ENCODE measurements at regions not wholly inside any gene's neighbourhood (a gene's known extent, or its start where the extent isn't known, plus 50 kb on each side); places are given as distances from the start of the nearest gene placed in this dataset.

DNA sequence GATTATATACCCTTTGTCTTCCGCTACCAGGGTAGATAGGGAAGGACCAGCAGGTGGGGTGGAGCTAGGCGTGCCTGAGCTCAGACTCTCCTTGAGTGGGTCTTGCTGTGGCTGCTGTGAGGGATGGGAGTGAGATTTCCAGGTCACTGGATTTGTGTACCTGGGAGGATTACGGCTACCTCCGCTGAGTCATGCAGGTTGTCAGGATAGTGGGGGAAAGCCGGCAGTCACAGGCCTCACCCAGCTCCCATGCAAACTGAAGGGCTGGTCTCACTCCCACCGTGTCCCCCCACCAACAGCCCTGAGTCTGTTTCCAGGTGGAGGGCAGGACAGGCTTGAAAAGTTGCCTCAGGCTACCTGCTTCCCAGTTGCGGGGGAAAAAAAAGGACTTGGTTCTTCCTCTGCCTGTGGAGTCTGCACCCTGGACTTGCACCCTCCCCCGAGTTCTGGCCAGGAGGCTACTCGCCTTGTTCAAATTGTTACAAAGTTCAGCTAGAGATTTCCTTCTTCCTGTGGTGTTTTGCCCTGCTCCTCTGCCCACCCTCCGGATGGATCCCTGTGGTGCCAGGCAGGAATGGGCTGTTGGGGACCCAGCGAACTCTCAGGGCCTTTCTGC, 268.3 kb downstream of the VAPA start:
- no peak for DNase-seq

DNA sequence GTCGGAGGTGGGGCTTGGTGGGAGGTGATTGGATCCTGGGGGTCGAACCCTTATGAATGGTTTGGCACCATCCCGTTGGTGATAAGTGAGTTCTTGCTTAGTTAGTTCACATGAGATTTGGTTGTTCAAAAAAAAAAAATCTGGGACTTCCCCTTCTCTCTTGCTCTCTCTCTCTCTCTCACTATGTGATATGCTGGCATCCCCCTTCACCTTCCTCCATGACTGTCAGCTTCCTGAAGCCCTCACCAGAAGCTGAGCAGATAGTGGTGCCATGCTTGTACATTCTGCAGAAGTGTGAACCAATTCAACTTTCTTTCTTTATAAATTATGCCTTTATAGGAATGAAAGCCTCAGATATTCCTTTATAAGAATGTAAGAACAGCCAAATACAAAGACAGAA, 269.7 kb upstream of the APCDD1 start:
- DNase-seq, result no peak

DNA sequence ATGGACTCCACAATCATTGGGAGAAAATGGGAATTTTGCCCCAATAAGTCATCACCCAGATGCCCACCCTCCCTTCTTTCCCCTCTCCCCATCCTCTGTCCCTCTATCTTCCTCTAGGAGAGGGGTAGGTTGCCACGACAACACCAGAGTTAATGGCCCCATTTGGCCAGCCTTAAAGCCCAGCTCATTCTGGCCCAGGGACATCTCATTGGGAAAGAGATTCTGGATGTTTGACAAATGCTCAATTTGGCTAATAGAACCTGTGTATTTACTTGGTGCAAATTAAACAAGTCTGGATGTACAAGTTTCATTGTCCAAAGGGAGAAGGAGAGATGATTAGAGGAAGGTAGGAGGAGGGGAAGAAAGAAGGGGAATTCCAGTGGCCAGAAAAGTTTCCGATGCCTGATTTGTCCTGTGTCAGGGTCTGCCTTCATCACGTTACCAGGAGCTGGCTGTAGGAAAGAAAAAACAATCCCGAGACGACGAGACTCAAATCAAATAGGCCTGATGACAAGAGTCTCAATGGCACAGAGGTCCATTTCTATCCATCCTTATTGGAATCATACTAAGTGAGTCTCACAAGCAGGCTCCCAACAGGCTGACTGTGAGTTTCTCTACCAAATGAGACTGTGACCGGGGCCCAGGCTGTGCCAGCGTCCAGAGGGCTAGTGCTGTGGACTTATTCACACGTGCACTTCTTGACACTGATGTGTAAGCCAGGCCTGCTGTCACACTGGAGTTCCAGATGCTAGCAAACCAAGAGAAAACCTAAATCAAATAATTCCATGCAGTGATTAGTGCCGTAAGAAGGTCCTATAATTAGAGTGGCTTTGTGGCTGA, 265.2 kb upstream of the APCDD1 start:
- no peak for DNase-seq

DNA sequence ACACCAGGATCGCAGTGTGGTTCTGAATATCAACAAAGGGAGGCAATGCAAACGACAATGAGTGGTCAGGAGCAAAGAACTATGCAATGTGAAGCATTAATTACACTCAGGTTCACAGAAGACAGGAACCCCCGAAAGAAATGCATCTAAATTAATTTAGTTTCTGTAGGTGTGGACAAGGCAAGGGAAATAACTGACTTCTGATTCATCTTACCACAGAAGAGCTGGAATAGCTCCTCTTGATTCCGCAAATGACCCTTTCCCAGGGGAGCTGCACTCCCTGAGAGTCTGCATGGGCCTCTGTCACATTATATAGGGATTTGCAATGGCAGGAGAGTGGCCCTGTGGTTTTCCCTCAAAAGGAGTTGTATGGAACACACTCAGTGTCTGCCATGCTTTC, 263.9 kb upstream of the APCDD1 start:
- no peak for DNase-seq

DNA sequence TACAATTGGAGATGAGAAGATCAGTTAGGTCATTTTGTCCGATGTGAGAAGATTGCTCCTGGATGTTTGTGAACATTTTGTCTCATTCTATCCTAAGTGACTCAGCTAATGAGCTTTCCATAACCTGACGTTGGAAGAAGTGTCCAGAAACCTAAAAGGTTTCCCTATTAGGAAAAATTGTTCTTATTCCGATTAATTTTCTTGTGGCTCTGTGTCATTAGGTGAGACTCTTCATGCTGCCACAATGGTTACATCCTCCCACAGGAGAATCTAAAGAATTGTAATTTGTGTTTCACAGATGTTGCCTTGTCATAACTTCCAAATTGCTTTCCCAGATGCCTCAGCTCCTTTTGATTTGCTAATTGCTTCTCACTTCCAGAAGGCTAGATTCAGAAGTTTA, 261.0 kb upstream of the APCDD1 start:
- no peak for DNase-seq

DNA sequence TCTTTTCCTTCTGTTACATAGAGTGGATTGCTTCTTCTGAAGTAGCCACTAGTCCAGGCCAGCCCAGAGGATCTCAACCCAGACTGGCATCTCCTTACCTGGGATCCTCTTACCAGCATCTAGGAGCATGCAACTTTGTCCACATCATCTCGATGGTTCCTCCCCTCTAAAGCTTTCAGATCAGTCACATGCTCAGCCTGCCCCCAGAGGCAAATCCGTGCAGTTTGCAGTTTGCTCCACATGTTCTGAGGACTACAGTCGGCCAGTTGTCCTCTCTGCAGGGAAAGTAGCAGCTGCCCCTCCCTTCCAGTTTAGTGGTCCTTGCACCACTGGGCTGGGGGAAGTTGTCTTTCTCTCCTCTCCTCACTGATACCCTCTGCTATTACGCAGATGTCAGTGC, 259.8 kb upstream of the APCDD1 start:
- no peak for DNase-seq

DNA sequence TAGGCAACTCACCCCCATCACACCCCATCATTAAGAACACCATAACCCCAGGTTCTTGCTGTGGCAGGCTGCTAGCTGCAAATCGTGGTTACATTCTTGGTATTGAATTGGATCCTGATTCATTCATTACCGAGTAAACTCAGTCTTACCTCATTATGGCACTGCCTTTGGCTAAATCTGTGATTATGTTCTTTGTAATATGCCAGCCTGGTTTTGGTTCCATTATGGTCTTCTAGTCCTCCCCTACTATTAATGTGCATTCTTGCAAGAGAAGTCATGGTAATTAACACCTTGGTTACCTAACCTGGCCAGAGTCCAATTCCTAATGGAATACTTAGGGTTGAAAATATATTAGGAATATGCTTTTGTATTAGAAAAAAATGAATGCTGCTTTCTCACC, 258.9 kb upstream of the APCDD1 start:
- no peak for DNase-seq

DNA sequence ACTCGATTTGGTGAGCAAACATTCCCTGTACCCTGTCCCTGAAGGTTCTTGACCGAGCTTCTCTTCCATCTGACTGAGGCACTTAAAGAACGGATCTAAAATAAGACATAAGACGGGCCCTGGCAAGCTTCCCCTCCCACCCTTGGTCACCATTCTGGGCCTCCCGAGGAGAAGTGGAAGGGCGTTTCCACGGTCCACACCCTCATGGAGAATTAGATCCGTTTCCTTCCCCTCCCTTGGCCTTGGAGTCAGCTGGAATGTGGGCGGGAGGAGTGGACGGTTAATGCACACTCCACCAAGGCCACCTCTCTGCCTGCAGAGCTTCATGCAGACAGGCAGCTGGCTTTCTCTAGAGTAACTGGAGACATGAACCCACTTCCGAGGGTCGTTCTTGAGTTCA, 257.3 kb upstream of the APCDD1 start:
- DNase-seq, result no peak

DNA sequence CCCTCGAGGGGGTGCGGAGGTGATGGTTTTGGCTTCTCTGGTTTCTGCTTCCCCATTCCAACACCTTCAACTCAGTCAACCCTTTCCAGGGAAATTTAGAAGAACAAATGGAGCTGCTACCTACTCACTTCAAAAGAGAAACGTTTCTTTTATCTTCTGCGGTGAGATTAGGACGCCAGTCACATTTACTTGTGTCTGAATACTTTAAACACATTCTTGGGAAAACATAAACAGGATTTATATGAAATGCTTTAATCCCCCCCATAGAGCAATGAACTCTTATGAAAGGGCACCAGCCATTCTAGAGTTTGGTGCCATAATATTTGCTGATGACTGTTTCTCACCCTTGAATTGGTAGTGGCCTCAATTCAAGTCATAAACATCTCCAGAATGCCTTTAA, 253.2 kb upstream of the APCDD1 start:
- no peak for DNase-seq

DNA sequence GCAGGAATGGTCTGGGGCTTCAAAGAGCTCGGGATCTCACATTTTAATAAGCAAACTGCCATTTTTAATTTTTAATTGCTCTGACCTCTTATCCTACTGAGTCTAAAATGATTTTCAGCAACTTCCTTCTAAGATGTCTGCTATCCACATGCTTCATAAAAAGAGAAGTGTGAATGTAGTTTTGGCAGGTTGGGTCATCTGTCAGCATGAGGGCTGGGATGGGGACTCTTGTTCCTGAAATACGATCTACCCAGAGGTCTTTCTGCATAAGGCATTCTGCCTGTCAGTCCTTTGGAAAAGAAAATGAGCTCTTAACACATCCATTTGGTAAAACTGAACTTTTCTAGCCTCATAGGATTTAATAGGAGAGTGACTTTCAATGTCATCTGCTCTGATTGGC, 252.8 kb upstream of the APCDD1 start:
- no peak for DNase-seq

DNA sequence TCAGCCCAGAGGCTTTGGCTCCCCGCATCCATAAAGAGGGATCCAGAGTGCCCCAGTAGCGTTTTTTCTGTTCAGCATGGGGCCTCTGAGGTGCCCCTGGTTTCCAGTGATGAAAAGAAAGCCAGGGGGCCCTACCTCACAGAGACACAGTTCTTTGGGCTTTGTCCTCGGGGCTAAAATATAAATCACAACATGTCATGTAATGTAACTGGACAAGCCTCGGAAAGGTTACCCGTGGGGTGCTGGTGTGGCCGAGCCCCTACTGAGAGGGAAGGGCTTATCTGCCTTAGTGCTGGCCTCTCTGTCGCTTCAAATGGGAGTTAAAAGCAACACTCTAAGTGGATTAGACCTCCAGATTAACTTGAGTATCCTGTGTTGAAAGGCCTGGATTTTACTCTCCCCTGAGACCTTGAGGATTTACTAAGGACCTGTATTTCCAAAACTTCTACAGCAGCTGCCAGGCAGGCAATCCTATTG, 251.6 kb upstream of the APCDD1 start:
- no peak for DNase-seq

DNA sequence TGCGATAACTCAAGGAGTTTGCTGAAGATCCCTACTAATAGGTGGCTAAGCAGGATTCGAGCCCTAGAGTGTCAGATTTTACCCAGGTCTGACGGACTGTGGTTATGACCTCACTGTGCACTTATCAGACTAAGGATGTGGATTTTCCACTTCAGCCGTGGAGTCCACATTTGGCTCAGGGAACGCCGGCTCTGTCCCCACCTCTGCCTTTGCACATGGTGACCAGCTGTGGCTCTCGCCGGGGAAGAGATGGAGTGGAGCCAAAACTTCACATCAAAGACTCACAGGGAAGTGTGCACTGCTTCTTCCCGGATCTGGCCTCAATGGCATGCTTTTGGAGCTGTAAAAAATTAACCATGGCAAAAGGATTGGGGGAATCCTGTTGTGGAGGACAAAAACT, 249.3 kb upstream of the APCDD1 start:
- no peak for DNase-seq

DNA sequence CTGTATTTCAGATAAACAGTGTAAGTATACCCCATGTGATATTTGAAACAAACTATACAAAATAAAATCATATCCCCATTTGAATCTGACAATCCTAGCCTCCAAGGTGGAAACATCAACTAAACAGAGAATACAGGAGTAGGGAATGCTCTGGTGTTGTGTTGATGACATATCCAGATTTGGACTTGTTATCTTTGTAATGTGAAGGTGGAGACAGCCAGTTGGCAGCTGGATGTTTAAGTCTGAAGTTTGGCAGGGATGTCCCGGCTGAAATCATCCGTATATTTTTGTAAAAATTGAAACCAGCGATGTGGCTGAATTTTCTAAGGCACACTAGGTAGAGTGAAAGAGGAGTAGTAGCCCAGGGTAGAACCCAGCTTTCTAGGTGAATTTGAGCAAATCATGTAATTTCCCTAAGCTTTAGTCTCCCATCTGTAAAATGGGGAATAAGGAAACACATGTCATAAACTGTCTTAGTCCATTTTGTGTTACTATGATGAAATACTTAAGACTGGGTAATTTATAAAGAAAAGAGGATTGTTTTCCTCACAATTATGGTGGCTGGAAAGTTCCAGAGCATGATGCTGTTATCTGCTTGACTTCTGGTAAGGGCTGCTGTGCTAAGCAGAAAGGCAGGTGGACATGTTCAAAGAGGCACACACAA, 246.6 kb upstream of the APCDD1 start:
- DNase-seq, result no peak

DNA sequence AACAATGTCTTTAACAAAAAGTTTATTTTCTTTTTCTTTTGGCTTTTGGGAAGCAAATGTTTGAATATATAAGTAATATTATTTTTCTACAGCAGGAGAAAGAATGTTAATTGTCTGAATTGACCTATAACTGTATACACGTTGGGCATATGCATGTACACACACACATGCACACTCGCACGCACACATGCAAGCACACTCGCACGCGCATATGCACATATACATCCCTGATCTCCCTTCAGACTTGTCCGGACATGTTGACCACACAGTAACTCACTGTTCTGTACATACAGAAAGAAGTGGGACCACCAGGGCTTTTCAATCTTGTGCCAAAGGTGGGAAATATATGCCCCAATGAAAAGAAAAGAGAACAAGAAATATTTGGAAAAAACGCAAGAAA, 245.1 kb upstream of the APCDD1 start:
- no peak for DNase-seq

DNA sequence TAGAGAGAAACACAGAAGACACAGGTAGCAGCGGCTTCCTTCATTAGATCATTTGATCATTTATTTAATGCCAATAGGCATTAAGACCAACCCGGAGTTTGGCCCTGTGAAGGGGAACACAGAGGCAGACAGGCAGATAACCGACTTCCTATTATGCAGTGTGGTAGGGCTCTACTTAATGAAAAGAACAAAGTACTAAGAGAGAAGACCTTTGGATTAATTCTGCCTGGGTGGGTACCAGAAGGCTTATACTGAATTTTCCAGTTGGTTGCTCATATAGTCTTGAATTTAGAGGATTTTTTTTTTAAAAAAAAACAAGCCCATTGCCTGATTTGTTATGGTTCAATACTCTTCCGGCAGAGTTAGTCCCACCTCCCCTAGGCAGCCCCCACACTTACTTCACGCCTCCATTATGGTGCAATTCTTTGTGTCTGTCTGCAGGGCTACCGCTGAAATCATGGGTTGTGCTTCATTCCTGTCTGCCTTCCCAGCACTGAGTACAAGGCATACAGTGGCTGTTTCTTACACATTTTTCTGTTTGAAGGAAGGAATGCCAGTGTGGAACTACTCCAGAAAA, 244.3 kb upstream of the APCDD1 start:
- no peak for DNase-seq

DNA sequence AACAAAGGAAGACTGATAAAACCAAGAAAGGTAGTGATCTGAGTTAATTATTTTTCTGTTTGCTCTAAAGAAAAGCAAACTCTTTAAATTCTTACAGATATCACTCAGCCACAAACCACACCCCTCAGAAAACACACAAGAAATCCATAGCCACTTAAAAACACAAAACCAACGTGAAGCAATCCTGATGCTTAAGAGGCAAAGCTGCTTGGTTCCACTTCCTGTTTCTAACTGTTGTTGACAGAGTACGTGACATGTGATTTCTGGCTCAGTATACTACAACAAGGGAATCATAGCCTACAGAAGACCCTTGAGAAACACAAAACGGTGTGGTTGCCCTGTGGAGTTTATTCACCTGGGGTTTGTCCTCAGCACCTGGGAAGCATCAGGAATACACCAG, 240.9 kb upstream of the APCDD1 start:
- DNase-seq, result no peak

DNA sequence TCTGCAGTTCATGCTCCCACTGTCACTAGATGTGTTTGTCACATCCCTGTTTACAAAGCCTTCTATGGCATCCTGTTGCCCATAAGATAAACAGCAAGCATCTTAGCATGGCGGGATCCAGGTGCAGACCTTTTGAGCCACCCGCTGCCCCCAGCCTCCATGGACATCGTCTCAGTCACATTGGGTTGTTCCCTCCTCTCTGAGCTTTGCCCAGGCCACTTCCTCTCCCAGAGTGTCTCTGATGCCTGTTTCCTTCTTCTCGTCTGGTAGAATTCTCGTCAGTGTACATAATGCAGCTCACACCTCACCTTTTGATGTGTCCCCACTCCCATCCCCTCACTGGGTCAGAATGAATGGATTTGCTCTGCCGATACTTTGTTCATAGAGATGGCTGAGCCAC, 239.0 kb upstream of the APCDD1 start:
- DNase-seq, result no peak

DNA sequence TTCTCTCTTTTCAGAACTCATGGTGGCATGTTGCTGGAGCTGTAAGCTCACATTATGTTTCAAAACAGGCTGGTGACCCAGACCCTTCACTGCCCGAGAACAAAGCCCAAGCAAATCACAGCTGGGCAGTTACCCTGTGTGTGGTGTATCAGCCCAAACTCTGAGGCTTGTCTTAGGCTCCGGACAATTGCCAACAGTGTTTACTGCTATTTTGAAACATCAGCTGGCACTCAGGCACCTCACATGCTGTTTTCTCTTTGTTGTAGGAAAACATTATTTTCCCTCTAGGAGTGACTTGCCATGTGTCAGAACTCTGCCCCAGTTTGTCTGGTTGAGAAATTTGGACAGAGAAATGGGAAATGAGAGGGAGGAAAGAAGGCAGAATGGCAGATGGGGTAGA, 237.6 kb upstream of the APCDD1 start:
- DNase-seq, result no peak

DNA sequence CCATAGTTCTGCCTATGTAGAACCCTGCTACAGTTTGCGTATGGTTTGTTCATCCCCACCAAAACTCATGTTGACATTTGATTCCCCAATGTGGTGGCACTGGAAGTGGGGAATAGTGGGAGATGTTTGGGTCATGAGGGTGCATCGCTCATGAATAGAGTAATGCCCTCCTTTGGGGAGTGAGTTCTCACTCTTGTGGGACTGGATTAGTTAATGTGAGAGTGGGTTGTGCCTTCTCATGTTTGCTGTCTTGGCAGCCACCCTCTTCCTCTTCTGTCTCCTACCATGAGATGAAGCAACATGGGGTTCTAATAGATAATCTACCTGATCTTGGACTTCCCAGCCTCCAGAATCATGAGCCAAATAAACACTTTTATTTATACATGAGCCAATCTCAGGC, 237.2 kb upstream of the APCDD1 start:
- no peak for DNase-seq

DNA sequence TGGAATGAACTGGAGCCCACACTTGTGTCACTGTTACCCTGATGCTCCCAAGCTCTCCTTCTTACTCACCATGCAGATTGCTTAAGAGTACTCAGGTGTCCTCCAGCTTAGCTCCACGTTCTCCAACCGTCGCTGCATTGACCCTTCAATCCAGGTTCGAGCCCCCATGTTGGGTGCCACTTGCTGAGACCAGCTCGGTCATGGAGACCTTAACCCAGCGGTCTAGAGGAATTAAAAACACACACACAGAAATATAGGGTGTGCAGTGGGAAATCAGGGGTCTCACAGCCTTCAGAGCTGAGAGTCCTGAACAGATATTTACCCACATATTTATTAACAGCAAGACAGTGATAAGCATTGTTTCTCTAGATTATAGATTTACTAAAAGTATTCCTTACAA, 229.1 kb upstream of the APCDD1 start:
- no peak for DNase-seq

DNA sequence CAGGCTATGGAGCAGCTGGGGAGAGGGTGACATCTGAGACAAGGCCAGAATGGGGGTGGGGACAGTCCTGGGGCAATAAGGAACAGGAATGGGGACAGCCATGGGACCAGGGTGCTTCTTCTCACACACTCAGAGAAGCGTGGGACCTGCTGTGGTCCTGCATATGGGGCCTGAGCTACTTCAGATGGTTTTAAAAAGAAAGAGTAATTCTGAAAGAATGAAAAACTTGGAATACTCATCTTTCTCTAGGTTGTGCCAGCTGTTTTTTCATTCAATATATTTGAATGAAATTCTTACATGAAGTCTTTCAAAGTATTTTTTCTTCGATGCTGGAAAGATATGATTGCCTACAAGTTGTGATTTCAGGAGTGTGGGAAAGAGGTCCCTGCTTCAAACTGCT, 227.5 kb upstream of the APCDD1 start:
- no peak for DNase-seq

DNA sequence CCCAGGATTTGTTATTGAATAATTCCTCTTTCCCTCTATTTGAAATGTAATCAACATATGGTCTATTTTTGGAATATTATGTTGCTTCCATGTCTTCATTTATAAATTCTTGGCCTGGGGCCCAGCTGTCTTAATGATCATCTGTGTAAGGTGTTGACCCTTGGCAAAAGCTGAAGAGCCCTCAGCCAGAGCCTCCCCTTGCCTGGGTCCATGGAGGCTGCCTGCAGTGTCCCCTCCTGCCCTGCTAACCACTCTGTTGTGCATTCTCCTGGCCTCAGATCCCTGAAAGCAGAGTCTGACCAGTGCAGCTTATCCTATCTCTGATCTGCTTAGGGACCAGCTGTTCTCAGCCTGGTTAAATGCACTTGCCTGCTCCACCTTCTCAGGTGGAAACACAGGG, 226.1 kb upstream of the APCDD1 start:
- DNase-seq, result no peak

DNA sequence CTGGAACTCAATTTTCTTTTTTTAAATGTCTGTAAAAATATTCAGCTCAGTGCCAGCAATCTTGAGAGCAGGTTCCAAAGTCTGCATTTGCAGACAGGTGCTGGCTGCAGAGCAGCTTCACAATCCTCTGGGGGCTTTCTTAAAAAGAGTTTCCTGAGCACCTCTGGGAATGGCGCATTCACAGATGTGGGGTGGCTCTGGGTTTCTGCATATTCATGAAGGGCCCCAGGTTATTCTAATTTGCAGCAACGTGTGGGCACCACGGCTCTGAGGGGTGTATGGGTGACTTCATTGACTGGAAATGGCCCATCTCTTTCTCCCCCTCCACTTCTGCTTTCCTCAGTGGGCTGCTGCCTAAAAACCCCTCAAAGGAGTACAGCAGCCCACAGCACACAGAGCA, 225.0 kb upstream of the APCDD1 start:
- DNase-seq, result no peak

DNA sequence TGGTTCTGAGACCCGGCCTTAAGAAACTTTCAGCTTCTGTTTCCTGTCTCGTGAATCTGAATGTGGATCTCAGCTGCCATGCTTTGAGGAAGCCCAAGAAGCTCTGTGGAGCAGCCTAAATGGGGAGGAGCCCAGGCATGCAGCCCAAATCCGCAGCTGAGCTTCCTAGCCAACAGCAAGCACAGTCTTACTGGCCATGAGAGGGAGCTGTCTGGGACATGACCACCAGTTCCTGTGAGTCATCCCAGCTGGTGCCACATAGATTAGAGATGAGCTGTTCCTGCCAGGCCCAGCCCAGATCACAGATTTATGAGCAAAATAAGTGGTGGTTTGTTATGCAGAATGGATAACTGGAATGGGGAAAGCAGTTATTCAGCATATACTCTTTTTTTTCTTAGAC, 224.4 kb upstream of the APCDD1 start:
- no peak for DNase-seq
